ENCODE measurements at regions not wholly inside any gene's neighbourhood (a gene's known extent, or its start where the extent isn't known, plus 50 kb on each side); places are given as distances from the start of the nearest gene placed in this dataset.

DNA sequence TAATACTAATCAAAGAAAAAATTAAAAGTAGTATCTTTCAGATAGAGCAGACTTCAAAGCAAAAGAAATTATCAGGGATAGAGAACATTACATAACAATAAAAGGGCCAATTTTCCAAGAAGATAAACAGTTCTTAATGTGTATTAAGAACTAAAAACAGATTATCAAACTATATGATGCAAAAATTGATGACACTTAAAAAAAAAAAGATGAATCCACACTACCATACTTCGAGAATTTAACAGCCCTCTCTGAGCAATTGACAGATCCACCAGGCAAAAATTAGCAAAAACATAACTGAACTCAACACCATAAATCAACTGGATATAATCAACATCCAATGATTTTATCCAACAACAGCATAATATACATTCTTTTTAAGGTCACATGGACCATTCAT, 686.5 kb downstream of the LRFN5 start:
- intact Hi-C loops (cut with micrococcal nuclease) = no loop called here
- CTCF ChIA-PET = no interaction called here
- Histone ChIP-seq H3K4me1 (ENCODE audit: control insufficient read depth, extremely low read depth, insufficient read depth, low read length) (no peaks in the 10 kb centered on the region), H3K4me3 (replicated peaks in 1 of 3; ENCODE audit: insufficient read depth in 1 of 3, low read depth in 1 of 3, low read length in 3 of 3) (no peak overlapping the region), H3K27me3 (ENCODE audit: control insufficient read depth in 2 of 2, insufficient read depth in 2 of 2, low read length in 2 of 2) (no peaks in the 10 kb centered on the region), H3K79me2 (ENCODE audit: control insufficient read depth, insufficient read depth, low read length) (no peaks in the 10 kb centered on the region), H3K27ac (ENCODE audit: insufficient read depth, low read depth, low read length) (no peak overlapping the region), H3K9me3 (replicated peaks; ENCODE audit: control insufficient read depth, insufficient read depth, low read length) (no peaks in the 10 kb centered on the region), H3K9me1 (replicated peaks; ENCODE audit: control insufficient read depth, extremely low read depth, insufficient read depth, low read length) (no peaks in the 10 kb centered on the region), H3K4me2 (ENCODE audit: insufficient read depth, low read length) (no peak overlapping the region), H4K20me1 (replicated peaks; ENCODE audit: control insufficient read depth, extremely low read depth, insufficient read depth, low read length) (no peaks in the 10 kb centered on the region), H3K9ac (replicated peaks; ENCODE audit: extremely low read depth, insufficient read depth, low read length) (no peak overlapping the region), H3K36me3 (ENCODE audit: control insufficient read depth in 2 of 2, extremely low read depth in 1 of 2, insufficient read depth in 2 of 2, low read length in 2 of 2) (no peaks in the 10 kb centered on the region), H2AFZ (ENCODE audit: low read depth, low read length) (no peak overlapping the region)
- POLR2A ChIA-PET = no interaction called here
- DNase-seq (ENCODE audit: low read depth, low spot score) (no peak), FAIRE-seq (no peak)
- TF ChIP-seq, protein P1, sequence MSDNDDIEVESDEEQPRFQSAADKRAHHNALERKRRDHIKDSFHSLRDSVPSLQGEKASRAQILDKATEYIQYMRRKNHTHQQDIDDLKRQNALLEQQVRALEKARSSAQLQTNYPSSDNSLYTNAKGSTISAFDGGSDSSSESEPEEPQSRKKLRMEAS (IDR thresholded peaks at IDR 0.05; ENCODE audit: insufficient read depth, insufficient read length) = no peak
- TF ChIP-seq EZH2 (IDR thresholded peaks at IDR 0.05; ENCODE audit: borderline replicate concordance, low read depth, low read length, severe bottlenecking) (no peak), GATA2 (IDR thresholded peaks at IDR 0.05; ENCODE audit: insufficient read depth, insufficient read length, low read depth, low read length) (no peak), JUN (IDR thresholded peaks at IDR 0.05; ENCODE audit: borderline replicate concordance, insufficient read depth, insufficient read length, low read depth) (no peak), MYC (IDR thresholded peaks at IDR 0.05; ENCODE audit: low read depth, low read length) (no peak), POLR2A (IDR thresholded peaks at IDR 0.05; ENCODE audit: low read depth, low read length) (no peak), FOS (IDR thresholded peaks at IDR 0.05; ENCODE audit: borderline replicate concordance, insufficient read depth, low read length) (no peak), POLR2AphosphoS5 (IDR thresholded peaks at IDR 0.05; ENCODE audit: insufficient read depth, low read depth, low read length) (no peak)
- TF ChIP-seq, protein P2, sequence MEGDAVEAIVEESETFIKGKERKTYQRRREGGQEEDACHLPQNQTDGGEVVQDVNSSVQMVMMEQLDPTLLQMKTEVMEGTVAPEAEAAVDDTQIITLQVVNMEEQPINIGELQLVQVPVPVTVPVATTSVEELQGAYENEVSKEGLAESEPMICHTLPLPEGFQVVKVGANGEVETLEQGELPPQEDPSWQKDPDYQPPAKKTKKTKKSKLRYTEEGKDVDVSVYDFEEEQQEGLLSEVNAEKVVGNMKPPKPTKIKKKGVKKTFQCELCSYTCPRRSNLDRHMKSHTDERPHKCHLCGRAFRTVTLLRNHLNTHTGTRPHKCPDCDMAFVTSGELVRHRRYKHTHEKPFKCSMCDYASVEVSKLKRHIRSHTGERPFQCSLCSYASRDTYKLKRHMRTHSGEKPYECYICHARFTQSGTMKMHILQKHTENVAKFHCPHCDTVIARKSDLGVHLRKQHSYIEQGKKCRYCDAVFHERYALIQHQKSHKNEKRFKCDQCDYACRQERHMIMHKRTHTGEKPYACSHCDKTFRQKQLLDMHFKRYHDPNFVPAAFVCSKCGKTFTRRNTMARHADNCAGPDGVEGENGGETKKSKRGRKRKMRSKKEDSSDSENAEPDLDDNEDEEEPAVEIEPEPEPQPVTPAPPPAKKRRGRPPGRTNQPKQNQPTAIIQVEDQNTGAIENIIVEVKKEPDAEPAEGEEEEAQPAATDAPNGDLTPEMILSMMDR (IDR thresholded peaks at IDR 0.05; ENCODE audit: extremely low read depth in 1 of 2, insufficient read depth in 1 of 2, low read depth in 1 of 2, low read length in 2 of 2) = no peak
- dilution Hi-C loops (cut with MboI; ENCODE audit: extremely low pct_ligation_motif_present, low sequenced_read_pairs) = no loop called here
- no TSS peak for BruUV-seq (replicated peaks)

All from endothelial cell of umbilical vein (primary cell).